SK-N-MC (cell line): ENCODE measurements at regions not wholly inside any gene's neighbourhood (a gene's known extent, or its start where the extent isn't known, plus 50 kb on each side); places are given as distances from the start of the nearest gene placed in this dataset.

Experiments
- EZH2 ChIP-seq: fragments of 200-600 bp; sonication (generic); IDR thresholded peaks from one replicate; pipeline ENCODE4 v1.6.1; 2017; ENCODE audit warnings: antibody characterized with exemption
- POLR2AphosphoS5 ChIP-seq: IDR thresholded peaks from 2 replicates; pipeline ENCODE4 v1.6.1; 2012; ENCODE audit warnings: mild to moderate bottlenecking, low read depth, low read length, borderline replicate concordance

DNA sequence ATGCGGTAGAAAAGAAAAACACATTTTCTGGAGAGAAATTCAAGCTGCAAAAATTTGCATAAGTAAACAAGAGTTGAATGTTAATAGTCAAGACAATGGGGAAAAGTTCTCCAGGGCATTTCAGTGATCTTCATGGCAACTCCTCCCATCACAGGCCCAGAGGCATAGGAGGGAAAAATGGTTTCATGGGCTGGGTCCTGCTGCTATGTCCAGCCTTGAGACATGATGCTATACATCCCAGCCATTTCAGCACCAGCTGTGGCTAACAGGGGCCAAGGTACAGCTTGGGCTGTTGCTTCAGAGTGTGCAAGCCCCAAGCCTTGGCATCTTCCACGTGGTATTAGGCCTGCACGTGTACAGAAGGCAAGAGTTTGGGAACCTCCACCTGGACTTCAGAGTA, 118.6 kb upstream of the DLGAP1 start:
- TF ChIP-seq EZH2 = no peak
- no peak for TF ChIP-seq POLR2AphosphoS5
